ENCODE measurements at regions not wholly inside any gene's neighbourhood (a gene's known extent, or its start where the extent isn't known, plus 50 kb on each side); places are given as distances from the start of the nearest gene placed in this dataset.
"Not testable (repeated sequence)": the region's sequence is repeated elsewhere in the genome, so short reads cannot be mapped to it uniquely, and the experiment has no call there.

- H3K27ac ChIP-seq (ENCODE audit: low read length), result no peak overlapping the region
- no peaks in the 10 kb centered on the region for H3K4me1 ChIP-seq (ENCODE audit: control insufficient read depth, insufficient read depth, low read length)
- no peaks in the 10 kb centered on the region for H3K27me3 ChIP-seq (ENCODE audit: control insufficient read depth, insufficient read depth, low read length)
- no peak overlapping the region for H3K4me3 ChIP-seq (ENCODE audit: low read length)
- no CpG with 5 or more reads among the region's 2 CpGs for WGBS (ENCODE audit: insufficient coverage)
- H3K36me3 ChIP-seq (ENCODE audit: control insufficient read depth, insufficient read depth, low read length), result no peaks in the 10 kb centered on the region
- DNase-seq, result no peak
- H3K9me3 ChIP-seq (replicated peaks; ENCODE audit: control insufficient read depth, low read depth, low read length), result no peaks in the 10 kb centered on the region
These were observed 660.1 kb upstream of the SGO1 start for GRCh38 chr3:20846066-20846465.

GRCh38 chr3:20844851-20845250, 658.8 kb upstream of the SGO1 start:
- Histone ChIP-seq H3K36me3 (ENCODE audit: control insufficient read depth, insufficient read depth, low read length) (no peaks in the 10 kb centered on the region), H3K4me1 (ENCODE audit: control insufficient read depth, insufficient read depth, low read length) (no peaks in the 10 kb centered on the region), H3K4me3 (ENCODE audit: low read length) (no peak overlapping the region), H3K27me3 (ENCODE audit: control insufficient read depth, insufficient read depth, low read length) (no peaks in the 10 kb centered on the region), H3K27ac (ENCODE audit: low read length) (no peak overlapping the region), H3K9me3 (replicated peaks; ENCODE audit: control insufficient read depth, low read depth, low read length) (no peaks in the 10 kb centered on the region)
- DNase-seq, result no peak
- 71% methylated on average over 3 of the region's 5 CpGs for WGBS (ENCODE audit: insufficient coverage)

DNA sequence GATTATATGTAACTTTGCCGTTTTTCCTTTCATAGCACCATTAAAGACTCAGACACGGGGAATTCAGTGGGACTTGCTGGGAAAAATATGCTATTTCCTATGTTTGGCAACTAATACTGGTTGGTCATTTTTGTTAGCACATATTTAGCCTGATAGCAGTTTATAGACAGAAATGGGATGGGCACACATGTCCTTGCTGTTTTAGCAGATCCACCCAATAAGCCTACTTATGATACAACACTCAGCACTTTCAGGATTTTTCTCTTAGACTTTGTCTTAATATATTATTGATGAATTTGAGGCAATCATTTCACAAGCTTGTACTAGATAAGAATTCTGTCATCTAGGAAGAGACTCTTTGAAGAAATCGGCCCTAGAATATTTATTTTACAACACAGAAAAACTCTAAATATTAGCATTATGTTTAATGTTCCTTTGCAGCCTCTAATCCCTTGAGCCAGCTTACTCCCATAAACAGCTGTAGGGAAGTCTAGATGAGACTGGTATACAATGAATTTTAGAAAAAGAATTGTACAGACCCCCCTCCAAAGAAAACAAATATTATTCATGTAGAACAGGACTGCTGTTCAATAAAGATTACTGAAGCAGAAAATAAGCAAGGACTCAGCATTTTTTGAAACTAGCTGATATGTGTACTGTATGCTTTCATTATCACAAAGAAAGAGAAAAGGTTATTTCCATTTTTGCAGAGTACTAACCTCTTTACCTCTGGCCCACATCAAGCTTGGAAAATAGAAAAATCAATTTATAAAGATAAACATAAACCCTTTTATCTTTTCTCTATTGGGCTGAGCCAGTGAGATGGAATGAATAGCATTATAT, 656.8 kb upstream of the SGO1 start:
- Histone ChIP-seq H3K9me3 (replicated peaks; ENCODE audit: control insufficient read depth, low read depth, low read length) (no peaks in the 10 kb centered on the region), H3K36me3 (ENCODE audit: control insufficient read depth, insufficient read depth, low read length) (no peaks in the 10 kb centered on the region), H3K4me1 (ENCODE audit: control insufficient read depth, insufficient read depth, low read length) (peaks cover 2% of the 10 kb centered on the region), H3K27ac (ENCODE audit: low read length) (no peak overlapping the region), H3K4me3 (ENCODE audit: low read length) (no peak overlapping the region), H3K27me3 (ENCODE audit: control insufficient read depth, insufficient read depth, low read length) (no peaks in the 10 kb centered on the region)
- no CpG with 5 or more reads among the region's 3 CpGs for WGBS (ENCODE audit: insufficient coverage)
- peak; percentile 40 for DNase-seq

- no peaks in the 10 kb centered on the region for H3K27me3 ChIP-seq (ENCODE audit: control insufficient read depth, insufficient read depth, low read length)
- no peak overlapping the region for H3K4me3 ChIP-seq (ENCODE audit: low read length)
- no CpG with 5 or more reads among the region's 6 CpGs for WGBS (ENCODE audit: insufficient coverage)
- H3K9me3 ChIP-seq (replicated peaks; ENCODE audit: control insufficient read depth, low read depth, low read length), result no peaks in the 10 kb centered on the region
- H3K27ac ChIP-seq (ENCODE audit: low read length), result no peak overlapping the region
- H3K4me1 ChIP-seq (ENCODE audit: control insufficient read depth, insufficient read depth, low read length), result peaks cover 3% of the 10 kb centered on the region
- no peaks in the 10 kb centered on the region for H3K36me3 ChIP-seq (ENCODE audit: control insufficient read depth, insufficient read depth, low read length)
- peak; percentile 11 for DNase-seq
These were observed 656.0 kb upstream of the SGO1 start for GRCh38 chr3:20842002-20842401.

- DNase-seq, result peak; percentile 54
- WGBS (ENCODE audit: insufficient coverage), result no CpG with 5 or more reads among the region's 3 CpGs
These were observed 651.8 kb upstream of the SGO1 start for GRCh38 chr3:20837676-20838302.

GRCh38 chr3:20836801-20837200, 650.8 kb upstream of the SGO1 start:
- no peak for DNase-seq
- no peaks in the 10 kb centered on the region for H3K36me3 ChIP-seq (ENCODE audit: control insufficient read depth, insufficient read depth, low read length)
- H3K9me3 ChIP-seq (replicated peaks; ENCODE audit: control insufficient read depth, low read depth, low read length), result no peaks in the 10 kb centered on the region
- no peak overlapping the region for H3K4me3 ChIP-seq (ENCODE audit: low read length)
- no peaks in the 10 kb centered on the region for H3K27me3 ChIP-seq (ENCODE audit: control insufficient read depth, insufficient read depth, low read length)
- H3K27ac ChIP-seq (ENCODE audit: low read length), result no peak overlapping the region
- H3K4me1 ChIP-seq (ENCODE audit: control insufficient read depth, insufficient read depth, low read length), result peaks cover 3% of the 10 kb centered on the region
- WGBS (ENCODE audit: insufficient coverage), result no CpG with 5 or more reads among the region's 2 CpGs

More at GRCh38 chr3:20837676-20838302, 651.8 kb upstream of the SGO1 start:
- Histone ChIP-seq H3K4me1 (ENCODE audit: control insufficient read depth, insufficient read depth, low read length) (peaks cover 3% of the 10 kb centered on the region), H3K36me3 (ENCODE audit: control insufficient read depth, insufficient read depth, low read length) (no peaks in the 10 kb centered on the region), H3K9me3 (replicated peaks; ENCODE audit: control insufficient read depth, low read depth, low read length) (no peaks in the 10 kb centered on the region), H3K27me3 (ENCODE audit: control insufficient read depth, insufficient read depth, low read length) (no peaks in the 10 kb centered on the region), H3K4me3 (ENCODE audit: low read length) (no peak overlapping the region), H3K27ac (ENCODE audit: low read length) (no peak overlapping the region)

DNA sequence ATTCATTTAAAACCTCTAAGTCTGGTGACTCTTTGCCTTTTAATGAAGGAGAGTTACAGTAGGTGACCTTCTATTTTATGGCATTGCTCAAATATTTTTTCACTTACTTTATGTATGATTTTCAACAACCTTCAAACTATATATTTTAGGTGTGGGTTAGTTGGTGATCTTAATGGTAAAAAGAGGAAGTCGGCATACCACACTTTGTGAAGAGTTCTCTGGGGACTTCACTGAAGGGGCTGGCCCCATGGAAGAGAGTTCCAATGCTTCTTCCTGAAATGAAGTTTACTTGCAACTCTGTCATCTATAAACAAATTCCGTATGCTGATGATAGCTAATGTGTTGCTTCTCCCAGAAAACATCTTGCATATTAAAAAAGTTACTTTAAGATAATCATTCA, 647.0 kb upstream of the SGO1 start:
- no peaks in the 10 kb centered on the region for H3K9me3 ChIP-seq (replicated peaks; ENCODE audit: control insufficient read depth, low read depth, low read length)
- no peaks in the 10 kb centered on the region for H3K36me3 ChIP-seq (ENCODE audit: control insufficient read depth, insufficient read depth, low read length)
- WGBS (ENCODE audit: insufficient coverage), result 50% methylated on average over 1 of the region's 2 CpGs
- H3K27ac ChIP-seq (ENCODE audit: low read length), result no peak overlapping the region
- H3K4me3 ChIP-seq (ENCODE audit: low read length), result no peak overlapping the region
- DNase-seq, result no peak
- H3K27me3 ChIP-seq (ENCODE audit: control insufficient read depth, insufficient read depth, low read length), result no peaks in the 10 kb centered on the region
- peaks cover 2% of the 10 kb centered on the region for H3K4me1 ChIP-seq (ENCODE audit: control insufficient read depth, insufficient read depth, low read length)

GRCh38 chr3:20822251-20822650, 636.2 kb upstream of the SGO1 start:
- H3K27me3 ChIP-seq (ENCODE audit: control insufficient read depth, insufficient read depth, low read length), result no peaks in the 10 kb centered on the region
- H3K9me3 ChIP-seq (replicated peaks; ENCODE audit: control insufficient read depth, low read depth, low read length), result peaks cover 2% of the 10 kb centered on the region
- no peak for DNase-seq
- H3K27ac ChIP-seq (ENCODE audit: low read length), result no peak overlapping the region
- H3K4me1 ChIP-seq (ENCODE audit: control insufficient read depth, insufficient read depth, low read length), result no peaks in the 10 kb centered on the region
- no peak overlapping the region for H3K4me3 ChIP-seq (ENCODE audit: low read length)
- no peaks in the 10 kb centered on the region for H3K36me3 ChIP-seq (ENCODE audit: control insufficient read depth, insufficient read depth, low read length)

- not testable (repeated sequence) for DNase-seq; H3K36me3 ChIP-seq (ENCODE audit: control insufficient read depth, insufficient read depth, low read length); H3K27ac ChIP-seq (ENCODE audit: low read length); H3K27me3 ChIP-seq (ENCODE audit: control insufficient read depth, insufficient read depth, low read length); H3K4me1 ChIP-seq (ENCODE audit: control insufficient read depth, insufficient read depth, low read length); H3K9me3 ChIP-seq (replicated peaks; ENCODE audit: control insufficient read depth, low read depth, low read length); H3K4me3 ChIP-seq (ENCODE audit: low read length)
- 98% methylated on average over 5 of the region's 9 CpGs for WGBS (ENCODE audit: insufficient coverage)
These were observed 634.9 kb upstream of the SGO1 start for GRCh38 chr3:20820872-20821271.

- no peak overlapping the region for H3K4me3 ChIP-seq (ENCODE audit: low read length)
- WGBS (ENCODE audit: insufficient coverage), result no CpG with 5 or more reads among the region's 2 CpGs
- peak; percentile 16 for DNase-seq
These were observed 625.6 kb upstream of the SGO1 start for GRCh38 chr3:20811631-20812030.

More at GRCh38 chr3:20811631-20812030, 625.6 kb upstream of the SGO1 start:
- Histone ChIP-seq H3K36me3 (ENCODE audit: control insufficient read depth, insufficient read depth, low read length) (no peaks in the 10 kb centered on the region), H3K9me3 (replicated peaks; ENCODE audit: control insufficient read depth, low read depth, low read length) (no peaks in the 10 kb centered on the region), H3K27me3 (ENCODE audit: control insufficient read depth, insufficient read depth, low read length) (no peaks in the 10 kb centered on the region), H3K27ac (ENCODE audit: low read length) (no peak overlapping the region), H3K4me1 (ENCODE audit: control insufficient read depth, insufficient read depth, low read length) (no peaks in the 10 kb centered on the region)
